ENCODE measurements at regions not wholly inside any gene's neighbourhood (a gene's known extent, or its start where the extent isn't known, plus 50 kb on each side); places are given as distances from the start of the nearest gene placed in this dataset.

GRCh38 chr3:31370380-31370666, 162.4 kb upstream of the STT3B start:
- TF ChIP-seq CTCF (IDR thresholded peaks at IDR 0.05) = no peak
- no peak for TF ChIP-seq POLR2A (IDR thresholded peaks at IDR 0.05)

Measured in Peyer's patch (tissue), 4 donors.